Liver (tissue), 9 donors: ENCODE measurements at regions not wholly inside any gene's neighbourhood (a gene's known extent, or its start where the extent isn't known, plus 50 kb on each side); places are given as distances from the start of the nearest gene placed in this dataset. TPM values are rescaled to one million over a fixed set of nuclear protein-coding genes. Genes with fewer than 3 reads are reported as not detected.

Experiments
- DNase-seq: peaks from one replicate; pipeline ENCODE4 v3.0.0-alpha.2; 2017; ENCODE audit warnings: low spot score
- H3K27ac ChIP-seq, 2 donors: one replicate each; pipeline ENCODE4 v1.7.0; 2013; ENCODE audit warnings: inconsistent platforms in 2 of 2, low read length in 2 of 2, control low read depth in 1 of 2, low read depth in 1 of 2, mild to moderate bottlenecking in 1 of 2
- H3K27me3 ChIP-seq, 4 donors: one replicate each; pipeline versions ENCODE4 v1.6.1 to v1.7.0; 2013; ENCODE audit warnings: low read length in 3 of 4, inconsistent platforms in 1 of 4, mild to moderate bottlenecking in 1 of 4, moderate library complexity in 1 of 4; ENCODE audit not compliant: control insufficient read depth in 4 of 4, insufficient read depth in 4 of 4
- H3K36me3 ChIP-seq, 4 donors: one replicate each; pipeline versions ENCODE4 v1.6.1 to v1.7.0; 2013; ENCODE audit warnings: low read length in 3 of 4, mild to moderate bottlenecking in 3 of 4, low read depth in 1 of 4, moderate library complexity in 1 of 4; ENCODE audit not compliant: control insufficient read depth in 4 of 4, insufficient read depth in 3 of 4
- H3K4me1 ChIP-seq, 4 donors: one replicate each; pipeline versions ENCODE4 v1.6.1 to v1.7.0; 2013; ENCODE audit warnings: low read length in 3 of 4, mild to moderate bottlenecking in 3 of 4, moderate library complexity in 1 of 4; ENCODE audit not compliant: control insufficient read depth in 4 of 4, insufficient read depth in 4 of 4
- H3K4me3 ChIP-seq, 3 donors: one replicate each; pipeline versions ENCODE4 v1.6.1 to v1.7.0; 2013; ENCODE audit warnings: low read length in 3 of 3, control low read depth in 1 of 3, low read depth in 1 of 3, mild to moderate bottlenecking in 1 of 3
- H3K9ac ChIP-seq, 2 donors: one replicate each; pipeline ENCODE4 v1.7.0; 2013; ENCODE audit warnings: low read length in 2 of 2, mild to moderate bottlenecking in 2 of 2, moderate library complexity in 2 of 2, control low read depth in 1 of 2, low read depth in 1 of 2
- H3K9me3 ChIP-seq, 4 donors: one replicate each; pipeline versions ENCODE4 v1.6.1 to v1.7.0; 2013; ENCODE audit warnings: low read length in 3 of 4; ENCODE audit not compliant: control insufficient read depth in 4 of 4
- HNF4A ChIP-seq, 2 donors: conservative IDR thresholded peaks; 2 replicates each; pipeline ENCODE4 v1.6.1; 2016; ENCODE audit warnings: antibody characterized with exemption in 2 of 2, mild to moderate bottlenecking in 2 of 2
- RAD21 ChIP-seq, 2 donors: IDR thresholded peaks; 2 replicates each; pipeline ENCODE4 v1.6.1; 2016; ENCODE audit warnings: antibody characterized with exemption in 2 of 2, mild to moderate bottlenecking in 2 of 2
- WGBS: extraction: QIAGEN DNeasy Blood & Tissue Kit; methylation state at CpG from one replicate; pipeline ENCODE4 v1.1.7; 2013; 5-methylcytosine and 5-hydroxymethylcytosine counted together
- small RNA-seq: library from RNA; depleted of rRNA; stranded (forward); fragments of <200 nt; gene quantifications from one replicate; pipeline ENCODE3, GENCODE V24; 2014
- TF ChIP-seq, protein P1 (sequence below): IDR thresholded peaks from 2 replicates; pipeline ENCODE4 v1.6.1; 2016; ENCODE audit warnings: antibody characterized with exemption
- TF ChIP-seq, protein P2 (sequence below): fragments of 150-350 bp; IDR thresholded peaks from 2 replicates; pipeline ENCODE4 v1.5.1; 2017; ENCODE audit warnings: improper control_type of control experiment, low read depth, low read length; ENCODE audit not compliant: missing input control
- donor health status: healthy.
- donor health status: healthy.
- donor health status: healthy.
- donor health status: healthy.
- donor health status: healthy.

DNA sequence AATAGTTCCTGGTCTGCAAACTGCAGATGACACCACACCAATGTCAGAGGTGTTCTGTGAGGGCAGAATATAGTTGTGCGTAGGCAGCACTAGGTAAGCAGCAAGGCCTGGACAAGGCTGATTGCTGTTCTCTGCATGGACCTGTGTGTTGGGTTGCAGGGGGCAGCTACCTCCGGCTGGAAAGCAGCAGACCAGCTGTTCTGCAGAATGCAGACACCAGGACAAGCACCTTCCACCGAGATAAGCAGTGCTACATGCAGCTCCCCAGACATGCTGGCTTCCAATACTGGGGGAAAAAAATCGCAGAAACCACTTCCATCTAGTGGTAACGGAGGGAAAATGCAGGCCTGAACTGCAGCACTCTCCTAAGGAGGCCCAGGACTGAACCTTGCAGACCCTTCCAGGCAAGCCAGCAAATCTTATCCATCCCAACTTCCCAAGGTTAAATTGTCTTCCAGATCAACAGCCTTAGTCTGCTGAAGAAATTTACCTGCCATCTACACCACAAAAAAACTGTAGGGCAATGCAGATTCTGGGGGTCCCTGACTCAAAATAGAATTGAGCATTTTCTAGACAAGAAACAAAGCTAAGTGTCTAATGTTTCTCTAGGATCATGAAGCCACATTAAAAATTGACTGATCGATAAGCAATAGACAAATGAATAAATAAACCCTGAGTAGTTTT lies 50.5 kb upstream of the COBL start:
- Histone ChIP-seq H3K27me3 (no peaks in the 10 kb centered on the region), H3K27ac (no peak overlapping the region), H3K4me1 (peaks cover 0 to 16% (median 13%) of the 10 kb centered on the region in 4 donors), H3K9me3 (no peaks in the 10 kb centered on the region), H3K36me3 (no peaks in the 10 kb centered on the region), H3K9ac (no peak overlapping the region), H3K4me3 (no peak overlapping the region)
- DNase-seq: no peak
- TF ChIP-seq HNF4A (conservative IDR thresholded peaks at IDR 0.05) (no peak), RAD21 (IDR thresholded peaks at IDR 0.05) (peak; percentile 88 to 92)
- TF ChIP-seq, protein P1, sequence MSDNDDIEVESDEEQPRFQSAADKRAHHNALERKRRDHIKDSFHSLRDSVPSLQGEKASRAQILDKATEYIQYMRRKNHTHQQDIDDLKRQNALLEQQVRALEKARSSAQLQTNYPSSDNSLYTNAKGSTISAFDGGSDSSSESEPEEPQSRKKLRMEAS: no peak
- TF ChIP-seq, protein P2, sequence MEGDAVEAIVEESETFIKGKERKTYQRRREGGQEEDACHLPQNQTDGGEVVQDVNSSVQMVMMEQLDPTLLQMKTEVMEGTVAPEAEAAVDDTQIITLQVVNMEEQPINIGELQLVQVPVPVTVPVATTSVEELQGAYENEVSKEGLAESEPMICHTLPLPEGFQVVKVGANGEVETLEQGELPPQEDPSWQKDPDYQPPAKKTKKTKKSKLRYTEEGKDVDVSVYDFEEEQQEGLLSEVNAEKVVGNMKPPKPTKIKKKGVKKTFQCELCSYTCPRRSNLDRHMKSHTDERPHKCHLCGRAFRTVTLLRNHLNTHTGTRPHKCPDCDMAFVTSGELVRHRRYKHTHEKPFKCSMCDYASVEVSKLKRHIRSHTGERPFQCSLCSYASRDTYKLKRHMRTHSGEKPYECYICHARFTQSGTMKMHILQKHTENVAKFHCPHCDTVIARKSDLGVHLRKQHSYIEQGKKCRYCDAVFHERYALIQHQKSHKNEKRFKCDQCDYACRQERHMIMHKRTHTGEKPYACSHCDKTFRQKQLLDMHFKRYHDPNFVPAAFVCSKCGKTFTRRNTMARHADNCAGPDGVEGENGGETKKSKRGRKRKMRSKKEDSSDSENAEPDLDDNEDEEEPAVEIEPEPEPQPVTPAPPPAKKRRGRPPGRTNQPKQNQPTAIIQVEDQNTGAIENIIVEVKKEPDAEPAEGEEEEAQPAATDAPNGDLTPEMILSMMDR: peak; percentile 92
- 30% methylated on average over 6 of the region's 6 CpGs for WGBS

Small RNAs in the stretch of these regions (small RNA-seq; reads per million reads assigned to genes)
- gene RF00322: not detected
- gene RN7SL292P: not detected
- gene ROBO2P1: not detected
